HG02970 (cell line): ENCODE measurements at regions not wholly inside any gene's neighbourhood (a gene's known extent, or its start where the extent isn't known, plus 50 kb on each side); places are given as distances from the start of the nearest gene placed in this dataset.
"Not testable (repeated sequence)": the region's sequence is repeated elsewhere in the genome, so short reads cannot be mapped to it uniquely, and the experiment has no call there.

Source experiments
- ATAC-seq: cut with Tn5 transposase; IDR thresholded peaks from one replicate; pipeline ENCODE4 v1.9.1; 2021; ENCODE audit warnings: mild to moderate bottlenecking, moderate library complexity, moderate number of reproducible peaks; ENCODE audit not compliant: unreplicated experiment, low FRiP score

DNA sequence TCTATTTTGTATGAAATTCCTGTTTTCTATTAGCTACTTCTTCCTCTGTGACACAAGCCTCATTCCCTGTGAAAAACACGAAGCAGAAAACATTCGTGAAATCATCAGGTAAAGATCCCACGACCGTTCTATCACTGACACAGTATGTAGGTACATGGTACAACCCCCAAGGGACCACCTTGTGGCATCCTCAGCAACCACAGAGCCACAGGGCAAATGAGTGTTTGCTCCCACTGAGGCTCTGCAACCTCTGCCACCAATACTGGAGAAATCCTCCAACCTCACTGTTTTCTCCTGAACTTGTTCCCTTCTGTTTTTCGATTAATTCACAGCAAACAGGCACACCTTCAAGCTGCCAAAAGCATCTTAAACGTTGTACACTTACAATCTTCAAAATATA, 83.7 kb upstream of the FBXO28 start:
- not testable (repeated sequence) for ATAC-seq

DNA sequence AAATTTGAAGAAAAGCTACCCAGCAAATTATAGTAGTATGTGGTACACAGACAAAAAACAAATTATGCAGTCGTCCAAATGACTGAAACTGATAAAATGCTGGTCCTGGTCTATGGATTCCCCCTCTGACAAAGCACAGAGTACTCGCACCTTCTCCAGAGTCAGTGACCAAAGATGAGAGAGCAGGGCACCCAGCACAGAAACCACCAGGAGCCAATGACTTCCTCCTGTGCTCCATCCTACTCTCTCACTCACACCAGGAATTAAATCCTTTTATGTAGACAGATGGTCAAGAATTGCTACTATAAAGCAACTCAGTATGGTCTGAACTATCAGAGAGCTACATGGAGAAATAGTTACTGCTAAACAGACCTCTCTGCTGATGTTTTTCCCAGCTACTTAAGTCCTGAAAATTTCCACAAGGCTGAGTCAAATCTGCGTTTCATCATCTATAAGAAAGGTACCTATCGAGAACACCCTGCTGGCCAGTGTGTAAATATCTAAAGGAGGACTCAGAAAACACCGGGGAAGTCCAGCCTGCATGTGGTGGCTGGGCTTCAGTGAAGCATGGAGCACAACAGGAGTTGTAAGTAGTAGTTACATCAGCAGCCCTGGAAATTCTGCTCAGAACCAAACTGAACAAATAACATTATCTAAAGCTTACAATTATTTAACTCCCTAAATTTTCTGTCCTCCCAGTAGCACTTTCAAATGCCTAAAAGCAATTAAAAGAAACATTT, 84.5 kb upstream of the FBXO28 start:
- not testable (repeated sequence) for ATAC-seq

DNA sequence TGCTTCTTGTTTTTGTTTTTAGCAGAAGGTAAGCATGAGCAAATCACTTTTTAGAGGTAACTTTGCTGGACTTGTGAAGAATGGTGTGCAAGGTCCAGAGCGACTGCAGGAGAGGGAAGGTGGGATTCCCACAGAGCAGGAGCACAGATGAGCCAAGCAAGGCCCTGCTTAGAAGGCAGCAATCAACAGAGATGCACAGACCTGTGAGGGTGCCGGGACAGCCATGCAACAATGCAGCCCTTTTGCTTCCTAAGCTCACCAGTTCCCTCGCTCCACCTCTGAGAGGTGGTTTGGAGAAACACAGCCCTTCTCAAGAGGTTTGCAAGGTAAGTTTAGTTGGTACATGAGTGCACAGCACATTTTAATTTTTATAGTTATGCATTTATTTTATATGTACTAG, 85.1 kb upstream of the FBXO28 start:
- not testable (repeated sequence) for ATAC-seq

DNA sequence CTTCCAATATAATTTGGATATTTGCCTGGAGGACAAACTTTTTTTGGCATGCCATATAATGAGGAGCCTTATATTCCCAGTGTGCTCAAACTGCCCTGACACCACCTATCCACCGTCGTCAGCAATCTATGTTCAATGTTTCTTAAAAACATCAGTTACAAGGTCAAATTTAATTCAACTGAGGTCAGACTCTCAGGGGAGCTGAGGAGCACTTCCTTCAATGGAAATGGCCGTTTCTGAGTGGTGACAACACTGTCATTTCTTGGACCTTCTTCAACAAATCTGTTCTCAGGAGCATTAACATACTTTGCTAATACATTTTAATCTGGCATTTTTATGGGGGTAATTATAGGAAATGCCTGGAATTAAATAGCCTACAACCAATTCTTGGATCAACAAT, 90.8 kb upstream of the FBXO28 start:
- ATAC-seq, result not testable (repeated sequence)

DNA sequence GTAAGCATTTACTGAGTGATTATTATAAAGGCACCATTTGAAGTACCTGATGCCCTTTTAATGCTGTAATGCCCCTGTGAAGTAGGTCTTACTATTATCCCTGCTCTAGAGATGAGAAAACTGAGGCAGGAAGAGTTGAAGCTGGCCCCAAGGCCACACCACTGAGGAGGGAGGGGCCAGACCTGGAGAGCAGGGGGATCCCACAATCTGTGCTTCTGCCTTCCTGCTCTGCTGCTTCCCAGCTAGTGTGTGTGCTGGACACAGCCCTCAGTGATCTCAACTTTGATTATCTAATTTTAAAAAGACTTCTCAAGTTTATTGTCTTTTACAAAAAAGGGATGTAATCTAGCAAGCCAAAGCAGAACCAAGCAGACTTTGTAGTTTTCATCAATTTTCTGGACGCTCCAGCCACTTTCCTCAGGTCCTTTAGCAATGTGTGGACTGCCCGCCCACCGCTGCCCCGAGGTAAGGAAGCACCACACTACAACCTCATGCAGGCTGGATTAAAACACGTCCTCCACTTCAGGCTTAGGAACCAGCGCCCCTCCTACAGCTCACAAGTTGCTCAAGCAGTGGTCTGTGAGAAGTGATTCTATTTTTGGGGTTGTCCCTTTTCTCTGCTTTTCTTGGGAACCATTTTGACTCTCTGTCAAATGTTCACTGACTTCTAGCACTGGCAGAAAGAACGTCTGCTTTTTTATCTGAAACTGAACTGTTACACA, 91.5 kb upstream of the FBXO28 start:
- not testable (repeated sequence) for ATAC-seq

DNA sequence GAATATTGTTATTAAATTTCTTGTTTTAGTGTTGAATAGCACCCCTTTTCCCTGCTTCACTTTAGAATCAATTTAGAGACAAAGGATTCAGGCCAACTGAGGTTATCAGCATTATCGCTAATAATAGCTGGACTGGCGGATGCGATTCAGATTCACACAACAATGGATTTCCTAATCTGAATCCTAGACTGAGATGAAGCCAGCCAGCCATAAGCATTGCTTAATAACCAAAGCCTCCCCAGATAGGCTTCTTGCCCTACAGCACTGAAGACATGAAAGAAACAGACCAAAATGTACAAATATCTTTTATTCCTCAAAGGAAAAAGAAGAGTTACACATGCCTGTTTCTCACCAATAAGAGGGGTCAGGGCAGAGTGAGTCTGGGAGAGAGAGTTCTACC, 94.0 kb upstream of the FBXO28 start:
- not testable (repeated sequence) for ATAC-seq

DNA sequence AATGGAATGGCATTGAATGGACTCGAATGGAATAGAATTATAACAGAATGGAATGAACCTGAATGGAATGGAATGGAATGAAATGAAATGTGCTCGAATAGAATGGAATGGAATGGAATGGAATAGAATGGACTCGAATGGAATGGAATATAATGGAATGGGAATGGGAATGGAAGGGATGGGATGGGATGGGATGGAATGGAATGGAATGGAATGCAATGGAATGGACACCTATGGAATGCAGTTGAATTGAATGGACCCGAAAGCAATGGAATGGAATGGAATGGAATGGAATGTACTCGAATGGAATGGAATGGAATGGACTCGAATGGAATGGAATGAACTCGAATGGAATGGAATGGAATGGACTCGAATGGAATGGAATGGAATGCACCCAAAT, 98.1 kb upstream of the FBXO28 start:
- not testable (repeated sequence) for ATAC-seq

DNA sequence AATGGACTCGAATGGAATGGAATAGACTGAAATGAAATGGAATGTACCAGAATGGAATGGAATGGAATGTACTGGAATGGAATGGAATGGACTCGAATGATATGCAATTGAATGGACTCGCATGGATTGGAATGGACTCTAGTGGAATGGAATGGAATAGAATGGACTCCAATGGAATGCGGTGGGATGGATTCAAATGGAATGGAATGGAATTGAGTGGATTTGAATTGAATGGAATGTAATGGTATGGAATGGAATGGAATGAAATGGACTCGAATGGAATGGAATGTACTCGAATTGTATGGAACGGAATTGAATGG, 99.6 kb upstream of the FBXO28 start:
- no peak for ATAC-seq

DNA sequence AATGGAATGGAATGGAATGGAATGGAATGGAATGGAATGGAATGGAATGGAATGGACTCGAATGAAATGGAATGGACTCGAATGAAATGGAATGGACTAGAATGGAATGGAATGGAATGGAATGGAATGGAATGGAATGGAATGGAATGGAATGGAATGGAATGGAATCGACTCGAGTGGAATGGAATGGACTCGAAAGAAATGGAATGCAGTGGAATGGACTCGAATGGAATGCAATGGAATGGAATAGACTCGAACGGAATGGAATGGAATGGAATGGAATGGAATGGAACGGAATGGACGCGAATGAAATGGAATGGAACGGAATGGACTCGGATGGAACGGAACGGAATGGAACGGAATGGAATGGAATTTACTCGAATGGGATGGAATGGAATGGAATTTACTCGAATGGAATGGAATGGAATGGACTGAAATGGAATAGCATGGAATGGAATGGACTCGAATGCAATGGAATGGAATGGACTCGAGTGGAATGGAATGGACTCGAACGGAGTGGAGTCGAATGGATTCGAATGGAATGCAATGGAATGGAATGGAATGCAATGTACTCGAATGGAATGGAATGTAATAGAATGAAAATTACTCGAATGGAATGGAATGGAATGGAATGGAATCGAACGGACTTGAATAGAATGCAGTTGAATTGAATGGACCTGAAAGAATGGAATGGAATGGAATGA, 100.1 kb upstream of the FBXO28 start:
- not testable (repeated sequence) for ATAC-seq

DNA sequence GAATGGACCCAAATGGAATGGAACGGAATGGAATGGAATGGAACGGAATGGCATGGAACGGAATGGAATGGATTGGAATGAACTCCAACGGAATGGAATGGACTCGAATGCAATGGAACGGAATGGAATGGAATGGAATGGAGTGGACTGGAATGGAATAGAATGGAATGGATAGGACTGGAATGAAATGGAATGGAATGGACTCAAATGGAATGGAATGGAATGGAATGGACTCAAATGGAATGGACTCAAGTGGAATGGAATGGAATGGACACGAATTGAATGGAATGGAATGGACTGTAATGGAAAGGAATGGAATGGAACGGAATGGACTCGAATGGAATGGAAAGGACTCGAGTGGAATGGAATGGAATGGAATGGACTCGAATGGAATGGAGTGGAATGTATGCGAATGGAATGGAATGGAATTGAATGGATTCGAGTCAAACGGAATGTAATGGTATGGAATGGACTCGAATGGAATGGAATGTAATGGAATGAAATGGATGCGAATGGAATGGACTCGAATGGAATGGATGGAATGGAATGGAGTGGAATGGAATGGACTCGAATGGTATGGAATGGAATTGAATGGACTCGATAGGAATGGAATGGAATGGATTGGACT, 101.0 kb upstream of the FBXO28 start:
- not testable (repeated sequence) for ATAC-seq

DNA sequence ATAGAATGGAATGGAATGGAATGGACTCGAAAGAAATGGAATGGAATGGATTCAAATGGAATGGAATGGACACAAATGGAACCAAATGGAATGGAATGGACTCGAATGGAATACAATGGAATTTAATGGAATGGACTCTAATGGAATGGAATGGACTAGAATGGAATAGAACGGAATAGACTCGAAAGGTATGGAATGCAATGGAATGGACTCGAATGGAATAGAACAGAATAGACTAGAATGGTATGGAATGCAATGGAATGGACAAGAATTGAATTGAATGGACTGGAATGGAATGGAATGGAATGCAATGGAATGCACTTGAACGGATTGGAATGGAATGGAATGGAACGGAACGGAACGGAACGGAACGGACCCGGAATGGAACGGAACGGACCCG, 101.7 kb upstream of the FBXO28 start:
- ATAC-seq, result not testable (repeated sequence)

DNA sequence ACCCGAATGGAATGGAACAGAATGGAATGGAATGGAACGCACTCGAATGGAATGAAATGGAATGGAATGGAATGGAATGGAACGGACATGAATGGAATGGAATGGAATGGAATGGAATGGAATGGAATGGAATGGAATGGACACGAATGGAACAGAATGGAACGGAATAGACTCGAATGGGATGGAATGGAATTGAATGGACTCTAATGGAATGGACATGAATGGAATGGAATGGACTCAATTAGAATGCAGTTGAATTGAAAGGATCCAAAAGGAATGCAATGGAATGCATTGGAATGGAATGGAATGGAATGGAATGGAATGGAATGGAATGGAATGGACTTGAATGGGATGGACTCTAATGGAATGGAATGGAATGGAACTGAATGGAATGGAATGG, 102.2 kb upstream of the FBXO28 start:
- ATAC-seq, result not testable (repeated sequence)

DNA sequence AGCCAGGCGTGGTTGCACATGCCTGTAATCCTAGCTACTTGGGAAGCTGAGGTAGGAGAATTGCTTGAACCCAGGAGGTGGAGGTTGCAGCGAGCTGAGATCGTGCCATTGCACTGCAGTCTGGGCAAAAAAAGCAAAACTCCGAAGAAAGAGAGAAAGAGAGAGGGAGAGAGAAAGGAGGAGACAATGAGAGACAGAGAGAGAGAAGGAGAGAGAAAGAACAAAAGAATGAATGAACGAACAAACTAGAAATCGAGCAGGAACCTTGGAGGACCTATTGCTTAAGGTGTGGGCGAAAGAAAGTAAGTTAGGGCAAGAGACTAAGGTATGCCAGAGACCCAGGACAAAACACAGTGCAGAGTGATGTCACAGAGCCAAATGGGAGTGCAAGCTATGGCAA, 102.8 kb upstream of the FBXO28 start:
- ATAC-seq, result not testable (repeated sequence)

DNA sequence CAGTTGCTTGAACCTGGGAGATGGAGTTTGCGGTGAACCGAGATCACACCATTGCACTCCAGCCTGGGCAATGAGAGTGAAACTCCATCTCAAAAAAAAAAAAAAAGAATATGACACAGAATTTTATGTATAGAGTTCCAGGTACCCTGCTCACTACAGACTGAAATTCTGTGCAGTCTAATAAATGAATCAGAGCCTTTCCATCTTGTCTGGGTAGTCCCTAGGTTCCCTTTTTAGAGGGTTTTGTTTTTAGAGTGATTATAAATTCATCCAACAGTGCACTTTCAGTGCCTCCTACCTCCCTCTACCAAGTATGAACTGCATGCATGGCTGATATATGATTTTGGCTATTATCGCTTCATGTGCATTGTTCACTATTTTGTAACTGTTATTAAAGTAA, 107.9 kb upstream of the FBXO28 start:
- not testable (repeated sequence) for ATAC-seq

DNA sequence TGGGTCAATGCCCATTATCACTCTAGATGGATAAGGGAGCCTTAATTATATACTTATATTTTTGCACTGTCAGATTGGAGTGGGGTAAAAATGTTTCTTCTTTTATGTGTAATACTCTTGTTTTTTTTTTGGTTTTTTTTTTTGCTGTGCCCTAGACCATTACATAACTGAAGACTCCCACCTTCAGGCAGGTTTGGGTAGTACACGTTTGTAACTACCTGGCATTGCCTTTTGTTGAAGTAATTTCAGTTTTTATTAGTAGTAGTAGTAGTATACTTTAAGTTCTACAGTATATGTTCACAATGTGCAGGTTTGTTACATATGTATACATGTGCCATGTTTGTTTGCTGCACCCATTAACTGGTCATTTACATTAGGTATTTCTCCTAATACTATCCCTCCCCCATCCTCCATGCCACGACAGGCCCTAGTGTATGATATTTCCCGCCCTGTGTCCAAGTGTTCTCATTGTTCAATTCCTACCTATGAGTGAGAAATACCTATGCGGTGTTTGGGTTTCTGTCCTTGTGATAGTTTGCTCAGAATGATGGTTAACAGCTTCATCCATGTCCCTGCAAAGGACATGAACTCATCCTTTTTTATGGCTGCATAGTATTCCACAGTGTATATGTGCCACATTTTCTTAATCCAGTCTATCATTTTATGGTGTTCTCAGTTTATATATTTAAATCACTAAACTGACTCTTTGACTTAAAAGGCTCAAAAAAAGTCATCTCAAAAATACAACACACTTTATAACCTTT, 109.2 kb upstream of the FBXO28 start:
- ATAC-seq, result not testable (repeated sequence)

DNA sequence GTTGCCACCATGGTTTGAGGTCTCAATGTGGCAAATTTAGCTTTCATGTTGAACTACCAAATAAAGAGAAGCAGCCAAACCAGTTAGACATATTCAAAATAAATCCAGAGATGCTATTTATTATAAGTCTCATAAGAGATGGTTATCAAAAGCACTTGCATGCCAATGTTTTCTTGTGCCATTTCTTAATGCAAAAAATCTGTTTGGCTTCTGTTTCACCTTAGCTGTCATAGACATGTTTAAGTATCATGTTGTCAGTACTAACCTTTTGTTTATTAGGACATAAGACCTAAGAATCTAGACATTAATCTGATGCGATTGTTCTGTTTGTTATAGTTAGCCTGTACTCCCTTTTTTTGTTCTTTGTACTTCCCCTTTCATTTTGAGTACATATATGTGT, 110.0 kb upstream of the FBXO28 start:
- ATAC-seq, result not testable (repeated sequence)

DNA sequence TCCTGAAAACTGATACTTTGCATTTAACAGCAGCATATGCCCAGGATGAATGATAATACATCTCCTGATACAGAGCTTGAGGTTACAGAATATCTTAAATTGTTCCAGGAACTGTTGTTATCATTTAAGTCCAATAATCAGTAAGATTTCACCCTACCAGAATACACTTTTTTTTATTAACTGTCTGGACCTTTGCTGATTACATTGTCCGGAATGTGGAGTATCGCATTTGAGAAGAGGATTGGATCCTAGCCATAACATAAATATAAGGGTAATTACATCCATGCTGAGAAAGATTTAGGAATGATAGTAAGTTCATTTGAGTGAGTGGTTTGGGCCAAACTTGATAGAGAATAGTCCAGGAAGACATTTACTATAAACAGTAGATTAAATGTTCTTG, 112.2 kb upstream of the FBXO28 start:
- ATAC-seq, result not testable (repeated sequence)

DNA sequence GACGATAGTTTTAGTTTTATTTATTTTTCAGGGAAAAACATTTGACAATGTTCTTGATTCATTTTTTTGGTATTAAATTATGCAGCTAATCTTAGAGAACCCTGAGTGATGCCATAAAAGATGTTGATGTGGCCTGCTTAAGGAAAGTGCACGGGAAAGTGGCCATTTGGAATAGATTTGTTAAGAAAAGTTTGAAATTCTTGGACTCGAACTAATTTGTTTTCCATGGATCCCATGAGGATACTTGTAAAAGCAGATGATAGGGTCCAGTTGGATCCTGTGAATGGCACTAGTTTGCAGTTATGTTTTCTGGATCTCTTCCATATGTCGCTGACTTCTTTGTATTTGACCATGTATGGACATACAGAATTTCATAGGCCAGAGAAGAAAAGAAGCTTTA, 114.2 kb upstream of the FBXO28 start:
- ATAC-seq, result not testable (repeated sequence)

DNA sequence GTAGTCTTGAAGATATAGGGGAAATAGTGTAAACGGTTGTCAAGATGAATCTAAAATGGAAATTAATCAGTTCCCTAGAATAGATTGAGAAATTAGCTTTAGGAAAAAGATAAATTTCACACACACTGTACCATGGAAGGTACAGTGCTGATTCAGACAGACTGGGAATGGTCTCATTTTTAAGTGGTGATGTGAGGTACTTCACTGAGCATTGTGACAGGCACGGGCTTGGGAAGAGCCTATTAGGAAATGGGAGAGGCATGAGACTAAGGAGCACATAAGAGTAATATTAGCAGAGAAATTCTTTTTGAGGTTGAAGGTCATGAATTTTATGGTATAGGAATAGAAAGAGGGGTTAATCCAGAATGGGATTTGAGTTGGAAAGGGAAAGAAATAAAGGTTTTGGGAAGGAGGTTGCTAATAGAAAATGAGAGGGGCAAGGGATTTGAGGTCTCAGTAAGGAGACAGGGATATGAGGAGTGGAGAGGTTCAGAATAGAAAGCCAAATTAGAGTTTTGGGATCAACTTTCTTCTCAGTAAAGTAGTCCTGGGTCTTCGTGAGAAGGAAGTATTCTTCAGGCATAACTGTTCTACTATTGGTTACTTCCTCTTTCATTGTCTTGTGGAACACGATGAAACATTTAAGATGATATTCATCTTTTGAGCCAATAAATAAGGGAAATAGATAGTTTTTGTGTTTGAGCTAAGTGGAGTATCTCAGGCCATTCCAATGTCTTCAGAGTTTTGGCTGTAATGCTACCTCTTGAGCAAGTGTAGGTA, 115.0 kb upstream of the FBXO28 start:
- not testable (repeated sequence) for ATAC-seq
